ENCODE measurements at regions not wholly inside any gene's neighbourhood (a gene's known extent, or its start where the extent isn't known, plus 50 kb on each side); places are given as distances from the start of the nearest gene placed in this dataset.
"Not testable (repeated sequence)": the region's sequence is repeated elsewhere in the genome, so short reads cannot be mapped to it uniquely, and the experiment has no call there.

- H3K27me3 Mint-ChIP-seq, H3K9me3 Mint-ChIP-seq: not testable (repeated sequence)
These were observed 163.9 kb upstream of the TGIF2LX start for GRCh38 chrX:89757767-89758166.

GRCh38 chrX:89759076-89759685 lies 162.5 kb upstream of the TGIF2LX start:
- H3K27ac Mint-ChIP-seq; H3K4me1 Mint-ChIP-seq (ENCODE audit: unreplicated experiment); H3K4me3 Mint-ChIP-seq; H3K27me3 Mint-ChIP-seq; H3K9me3 Mint-ChIP-seq; H3K36me3 Mint-ChIP-seq; DNase-seq (ENCODE audit: extremely low spot score, unreplicated experiment): not testable (repeated sequence)
- TF ChIP-seq CTCF (conservative IDR thresholded peaks at IDR 0.05): peak; percentile 20

More at GRCh38 chrX:89757767-89758166, 163.9 kb upstream of the TGIF2LX start:
- not testable (repeated sequence) for H3K36me3 Mint-ChIP-seq; DNase-seq (ENCODE audit: extremely low spot score, unreplicated experiment); H3K4me3 Mint-ChIP-seq; H3K4me1 Mint-ChIP-seq (ENCODE audit: unreplicated experiment); H3K27ac Mint-ChIP-seq
- peak; percentile 78 for TF ChIP-seq CTCF (conservative IDR thresholded peaks at IDR 0.05)

GRCh38 chrX:89771639-89772038 lies 150.1 kb upstream of the TGIF2LX start:
- DNase-seq (ENCODE audit: extremely low spot score, unreplicated experiment); H3K9me3 Mint-ChIP-seq; H3K36me3 Mint-ChIP-seq; H3K27ac Mint-ChIP-seq; H3K4me1 Mint-ChIP-seq (ENCODE audit: unreplicated experiment); H3K4me3 Mint-ChIP-seq; H3K27me3 Mint-ChIP-seq: not testable (repeated sequence)

- not testable (repeated sequence) for H3K27me3 Mint-ChIP-seq; H3K4me3 Mint-ChIP-seq; H3K36me3 Mint-ChIP-seq; H3K4me1 Mint-ChIP-seq (ENCODE audit: unreplicated experiment); DNase-seq (ENCODE audit: extremely low spot score, unreplicated experiment); H3K27ac Mint-ChIP-seq; H3K9me3 Mint-ChIP-seq
These were observed 110.3 kb upstream of the TGIF2LX start for GRCh38 chrX:89811440-89811839.

- DNase-seq (ENCODE audit: extremely low spot score, unreplicated experiment); H3K9me3 Mint-ChIP-seq; H3K27ac Mint-ChIP-seq: not testable (repeated sequence)
These were observed 82.0 kb upstream of the TGIF2LX start for GRCh38 chrX:89839723-89840122.

GRCh38 chrX:89871662-89872061 lies 50.0 kb upstream of the TGIF2LX start:
- not testable (repeated sequence) for DNase-seq (ENCODE audit: extremely low spot score, unreplicated experiment)
- TF ChIP-seq CTCF (conservative IDR thresholded peaks at IDR 0.05): peak; percentile 74

More at GRCh38 chrX:89839723-89840122, 82.0 kb upstream of the TGIF2LX start:
- H3K27me3 Mint-ChIP-seq; H3K4me3 Mint-ChIP-seq; H3K36me3 Mint-ChIP-seq; H3K4me1 Mint-ChIP-seq (ENCODE audit: unreplicated experiment): not testable (repeated sequence)

More at GRCh38 chrX:89871662-89872061, 50.0 kb upstream of the TGIF2LX start:
- not testable (repeated sequence) for H3K27ac Mint-ChIP-seq; H3K36me3 Mint-ChIP-seq; H3K4me3 Mint-ChIP-seq; H3K9me3 Mint-ChIP-seq; H3K4me1 Mint-ChIP-seq (ENCODE audit: unreplicated experiment); H3K27me3 Mint-ChIP-seq

Data from type B pancreatic cell (in vitro differentiated cells).